ENCODE measurements at regions not wholly inside any gene's neighbourhood (a gene's known extent, or its start where the extent isn't known, plus 50 kb on each side); places are given as distances from the start of the nearest gene placed in this dataset.
"Not testable (repeated sequence)": the region's sequence is repeated elsewhere in the genome, so short reads cannot be mapped to it uniquely, and the experiment has no call there.

DNA sequence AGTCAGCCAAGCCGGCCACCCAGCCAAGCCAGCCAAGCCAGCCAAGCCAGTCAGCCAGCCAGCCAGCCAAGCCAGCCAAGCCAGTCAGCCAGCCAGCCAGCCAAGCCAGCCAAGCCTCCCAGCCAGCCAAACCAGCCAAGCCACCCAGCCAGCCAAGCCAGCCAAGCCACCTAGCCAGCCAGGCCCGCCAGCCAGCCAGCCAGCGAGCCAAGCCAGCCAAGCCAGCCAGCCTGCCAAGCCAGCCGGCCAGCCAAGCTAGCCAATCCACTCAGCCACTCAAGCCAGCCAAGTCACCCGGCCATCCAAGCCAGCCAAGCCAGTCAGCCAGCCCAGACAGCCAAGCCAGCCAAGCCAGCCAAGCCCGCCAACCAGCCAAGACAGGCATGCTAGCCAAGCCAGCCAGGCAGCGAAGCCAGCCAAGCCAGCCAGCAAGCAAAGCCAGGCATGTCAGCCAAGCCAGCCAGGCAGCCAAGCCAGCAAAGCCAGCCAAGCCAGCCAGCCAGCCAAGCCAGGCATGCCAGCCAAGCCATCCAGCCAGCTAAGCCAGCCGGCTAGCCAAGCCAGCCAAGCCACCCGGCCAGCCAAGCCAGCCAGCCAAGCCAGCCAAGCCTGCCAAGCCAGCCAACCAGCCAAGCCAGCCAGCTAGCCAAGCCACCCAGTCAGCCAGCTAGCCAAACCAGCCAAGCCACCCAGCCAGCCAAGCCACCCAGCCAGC is 351.2 kb upstream of the PLGLB2 start:
- TF ChIP-seq, protein P1, sequence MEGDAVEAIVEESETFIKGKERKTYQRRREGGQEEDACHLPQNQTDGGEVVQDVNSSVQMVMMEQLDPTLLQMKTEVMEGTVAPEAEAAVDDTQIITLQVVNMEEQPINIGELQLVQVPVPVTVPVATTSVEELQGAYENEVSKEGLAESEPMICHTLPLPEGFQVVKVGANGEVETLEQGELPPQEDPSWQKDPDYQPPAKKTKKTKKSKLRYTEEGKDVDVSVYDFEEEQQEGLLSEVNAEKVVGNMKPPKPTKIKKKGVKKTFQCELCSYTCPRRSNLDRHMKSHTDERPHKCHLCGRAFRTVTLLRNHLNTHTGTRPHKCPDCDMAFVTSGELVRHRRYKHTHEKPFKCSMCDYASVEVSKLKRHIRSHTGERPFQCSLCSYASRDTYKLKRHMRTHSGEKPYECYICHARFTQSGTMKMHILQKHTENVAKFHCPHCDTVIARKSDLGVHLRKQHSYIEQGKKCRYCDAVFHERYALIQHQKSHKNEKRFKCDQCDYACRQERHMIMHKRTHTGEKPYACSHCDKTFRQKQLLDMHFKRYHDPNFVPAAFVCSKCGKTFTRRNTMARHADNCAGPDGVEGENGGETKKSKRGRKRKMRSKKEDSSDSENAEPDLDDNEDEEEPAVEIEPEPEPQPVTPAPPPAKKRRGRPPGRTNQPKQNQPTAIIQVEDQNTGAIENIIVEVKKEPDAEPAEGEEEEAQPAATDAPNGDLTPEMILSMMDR (IDR thresholded peaks at IDR 0.05 in 8 of 11, conservative IDR thresholded peaks at IDR 0.05 in 3 of 11), result not testable (repeated sequence)
- TF ChIP-seq POLR2A, POLR2AphosphoS5 (IDR thresholded peaks at IDR 0.05): not testable (repeated sequence)

Data from spleen (tissue), 7 donors.